Mesendoderm (in vitro differentiated cells): ENCODE measurements at regions not wholly inside any gene's neighbourhood (a gene's known extent, or its start where the extent isn't known, plus 50 kb on each side); places are given as distances from the start of the nearest gene placed in this dataset.

ENCODE experiments used
- DNase-seq: peaks from one replicate; pipeline ENCODE4 v3.0.0; 2013
- H2AK5ac ChIP-seq: 2 replicates; pipeline ENCODE4 v1.6.1; 2013; ENCODE audit warnings: low read length, inconsistent platforms
- H2BK120ac ChIP-seq: 2 replicates; pipeline ENCODE4 v1.6.1; 2013; ENCODE audit warnings: low read depth, mild to moderate bottlenecking, low read length, moderate library complexity, mixed read lengths
- H2BK15ac ChIP-seq: replicated peaks from 2 replicates; pipeline ENCODE4 v1.6.1; 2013; ENCODE audit warnings: low read depth, mild to moderate bottlenecking, moderate library complexity
- H2BK5ac ChIP-seq: 2 replicates; pipeline ENCODE4 v1.6.1; 2013; ENCODE audit warnings: low read length, inconsistent platforms
- H3K18ac ChIP-seq: 2 replicates; pipeline ENCODE4 v1.6.1; 2013; ENCODE audit warnings: mild to moderate bottlenecking, low read length, mixed read lengths
- H3K23ac ChIP-seq: one replicate; pipeline ENCODE4 v1.6.1; 2013; ENCODE audit warnings: low read length
- H3K27ac ChIP-seq: 2 replicates; pipeline ENCODE4 v1.5.1; 2013; ENCODE audit warnings: low read depth, mild to moderate bottlenecking, inconsistent platforms, low read length, moderate library complexity
- H3K27me3 ChIP-seq: 2 replicates; pipeline ENCODE4 v1.6.1; 2013; ENCODE audit warnings: low read length, control low read depth, mild to moderate bottlenecking, inconsistent platforms; ENCODE audit not compliant: insufficient read depth, poor library complexity
- H3K36me3 ChIP-seq: 2 replicates; pipeline ENCODE4 v1.6.1; 2013; ENCODE audit warnings: low read length, inconsistent platforms; ENCODE audit not compliant: control insufficient read depth, insufficient read depth
- H3K4ac ChIP-seq: one replicate; pipeline ENCODE4 v1.6.1; 2013; ENCODE audit warnings: low read depth, mild to moderate bottlenecking, low read length, moderate library complexity
- H3K4me1 ChIP-seq: 2 replicates; pipeline ENCODE4 v1.6.1; 2013; ENCODE audit warnings: low read depth, low read length, inconsistent platforms; ENCODE audit not compliant: control insufficient read depth
- H3K4me2 ChIP-seq: 2 replicates; pipeline ENCODE4 v1.6.1; 2013; ENCODE audit warnings: low read length
- H3K4me3 ChIP-seq: 2 replicates; pipeline ENCODE4 v1.5.1; 2013; ENCODE audit warnings: mild to moderate bottlenecking, low read length
- H3K56ac ChIP-seq: one replicate; pipeline ENCODE4 v1.6.1; 2013; ENCODE audit warnings: low read length
- H3K79me1 ChIP-seq: 2 replicates; pipeline ENCODE4 v1.6.1; 2013; ENCODE audit warnings: low read length, inconsistent platforms
- H3K79me2 ChIP-seq: 2 replicates; pipeline ENCODE4 v1.6.1; 2013; ENCODE audit warnings: mild to moderate bottlenecking, low read length; ENCODE audit not compliant: control insufficient read depth, insufficient read depth
- H3K9ac ChIP-seq: 2 replicates; pipeline ENCODE4 v1.6.1; 2013; ENCODE audit warnings: low read length, inconsistent platforms
- H4K5ac ChIP-seq: one replicate; pipeline ENCODE4 v1.6.1; 2013; ENCODE audit warnings: low read length
- H4K8ac ChIP-seq: one replicate; pipeline ENCODE4 v1.6.1; 2013; ENCODE audit warnings: low read depth, mild to moderate bottlenecking, control low read depth, low read length, moderate library complexity
- WGBS: extraction: QIAGEN DNeasy Blood & Tissue Kit; methylation state at CpG from one replicate; pipeline ENCODE4 v1.1.7; 2013; ENCODE audit warnings: low lambda C conversion rate, missing lambda C conversion rate; ENCODE audit not compliant: insufficient coverage; ENCODE audit errors: extremely low coverage; 5-methylcytosine and 5-hydroxymethylcytosine counted together

- Histone ChIP-seq H3K79me1 (no peaks in the 10 kb centered on the region), H2BK15ac (no peak overlapping the region), H2BK5ac (no peak overlapping the region), H3K79me2 (no peaks in the 10 kb centered on the region), H2AK5ac (no peak overlapping the region), H3K4me3 (no peak overlapping the region), H3K9ac (no peak overlapping the region), H3K27ac (no peak overlapping the region), H3K4me2 (no peak overlapping the region), H3K36me3 (peaks cover 1% of the 10 kb centered on the region), H3K18ac (no peak overlapping the region), H3K27me3 (no peaks in the 10 kb centered on the region), H2BK120ac (no peak overlapping the region), H3K56ac (no peak overlapping the region), H3K4me1 (no peaks in the 10 kb centered on the region), H3K4ac (no peak overlapping the region), H4K5ac (no peak overlapping the region), H3K23ac (no peak overlapping the region), H4K8ac (no peak overlapping the region)
- DNase-seq: no peak
- no CpG with 5 or more reads among the region's 5 CpGs for WGBS
These were observed 346.7 kb downstream of the TRIML1 start for GRCh38 chr4:188485906-188486305.

- Histone ChIP-seq H3K36me3 (no peaks in the 10 kb centered on the region), H4K5ac (no peak overlapping the region), H3K79me1 (no peaks in the 10 kb centered on the region), H3K4me1 (no peaks in the 10 kb centered on the region), H2AK5ac (no peak overlapping the region), H4K8ac (no peak overlapping the region), H3K23ac (no peak overlapping the region), H2BK120ac (no peak overlapping the region), H3K9ac (no peak overlapping the region), H3K27me3 (no peaks in the 10 kb centered on the region), H2BK15ac (no peak overlapping the region), H3K4me3 (no peak overlapping the region), H3K27ac (no peak overlapping the region), H3K4ac (no peak overlapping the region), H3K56ac (no peak overlapping the region), H3K18ac (no peak overlapping the region), H3K4me2 (no peak overlapping the region), H3K79me2 (no peaks in the 10 kb centered on the region), H2BK5ac (no peak overlapping the region)
- WGBS: no CpG with 5 or more reads among the region's 6 CpGs
- DNase-seq: no peak
These were observed 353.6 kb downstream of the TRIML1 start for GRCh38 chr4:188492886-188493285.

GRCh38 chr4:188495169-188495568, 355.9 kb downstream of the TRIML1 start:
- Histone ChIP-seq H3K4me1 (no peaks in the 10 kb centered on the region), H2BK5ac (no peak overlapping the region), H4K8ac (no peak overlapping the region), H3K4ac (no peak overlapping the region), H3K27ac (no peak overlapping the region), H3K18ac (no peak overlapping the region), H3K36me3 (no peaks in the 10 kb centered on the region), H3K79me1 (no peaks in the 10 kb centered on the region), H2BK15ac (no peak overlapping the region), H3K4me2 (no peak overlapping the region), H3K79me2 (no peaks in the 10 kb centered on the region), H3K56ac (no peak overlapping the region), H3K23ac (no peak overlapping the region), H4K5ac (no peak overlapping the region), H3K27me3 (no peaks in the 10 kb centered on the region), H2AK5ac (no peak overlapping the region), H3K9ac (no peak overlapping the region), H2BK120ac (no peak overlapping the region), H3K4me3 (no peak overlapping the region)
- no CpG with 5 or more reads among the region's 2 CpGs for WGBS
- no peak for DNase-seq

- Histone ChIP-seq H3K23ac (no peak overlapping the region), H3K9ac (no peak overlapping the region), H3K79me2 (no peaks in the 10 kb centered on the region), H4K8ac (no peak overlapping the region), H3K4me1 (no peaks in the 10 kb centered on the region), H3K79me1 (no peaks in the 10 kb centered on the region), H3K27ac (no peak overlapping the region), H3K36me3 (no peaks in the 10 kb centered on the region), H3K4me3 (no peak overlapping the region), H3K4ac (no peak overlapping the region), H3K56ac (no peak overlapping the region), H2BK120ac (no peak overlapping the region), H2BK15ac (no peak overlapping the region), H2BK5ac (no peak overlapping the region), H3K18ac (no peak overlapping the region), H3K27me3 (no peaks in the 10 kb centered on the region), H2AK5ac (no peak overlapping the region), H4K5ac (no peak overlapping the region), H3K4me2 (no peak overlapping the region)
- DNase-seq: no peak
These were observed 372.2 kb downstream of the TRIML1 start for GRCh38 chr4:188511431-188511830.

DNA sequence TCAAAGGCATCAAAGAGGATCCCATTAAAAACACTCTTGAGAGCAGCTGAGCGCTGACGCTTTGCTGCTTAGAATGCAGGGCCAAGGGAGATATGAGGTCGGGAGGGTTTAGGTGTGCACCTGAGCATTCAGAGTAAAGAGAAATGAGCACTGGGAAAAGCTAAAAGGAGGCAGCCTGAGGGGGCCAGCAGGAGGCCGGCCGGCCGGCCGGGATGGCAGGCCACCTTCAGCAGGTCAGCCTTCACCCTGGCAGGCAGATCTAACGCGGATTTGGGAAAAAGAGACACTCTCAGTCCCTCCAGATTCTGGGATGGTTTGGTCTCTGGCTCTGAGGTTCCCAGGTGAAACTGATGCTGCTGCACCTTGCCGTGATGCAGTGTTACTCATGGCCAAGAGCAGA, 393.5 kb downstream of the TRIML1 start:
- H2BK5ac ChIP-seq: no peak overlapping the region
- no peak overlapping the region for H2BK120ac ChIP-seq
- H3K4me3 ChIP-seq: no peak overlapping the region
- no peak overlapping the region for H4K8ac ChIP-seq
- H3K56ac ChIP-seq: no peak overlapping the region
- no peaks in the 10 kb centered on the region for H3K79me1 ChIP-seq
- H3K9ac ChIP-seq: no peak overlapping the region
- no CpG with 5 or more reads among the region's 10 CpGs for WGBS
- no peak overlapping the region for H3K4me2 ChIP-seq
- no peaks in the 10 kb centered on the region for H3K4me1 ChIP-seq
- H2BK15ac ChIP-seq: no peak overlapping the region
- H4K5ac ChIP-seq: no peak overlapping the region
- H3K4ac ChIP-seq: no peak overlapping the region
- H3K27me3 ChIP-seq: no peaks in the 10 kb centered on the region
- H2AK5ac ChIP-seq: no peak overlapping the region
- H3K27ac ChIP-seq: no peak overlapping the region
- H3K79me2 ChIP-seq: no peaks in the 10 kb centered on the region
- H3K18ac ChIP-seq: no peak overlapping the region
- no peak for DNase-seq
- H3K23ac ChIP-seq: no peak overlapping the region
- H3K36me3 ChIP-seq: no peaks in the 10 kb centered on the region

DNA sequence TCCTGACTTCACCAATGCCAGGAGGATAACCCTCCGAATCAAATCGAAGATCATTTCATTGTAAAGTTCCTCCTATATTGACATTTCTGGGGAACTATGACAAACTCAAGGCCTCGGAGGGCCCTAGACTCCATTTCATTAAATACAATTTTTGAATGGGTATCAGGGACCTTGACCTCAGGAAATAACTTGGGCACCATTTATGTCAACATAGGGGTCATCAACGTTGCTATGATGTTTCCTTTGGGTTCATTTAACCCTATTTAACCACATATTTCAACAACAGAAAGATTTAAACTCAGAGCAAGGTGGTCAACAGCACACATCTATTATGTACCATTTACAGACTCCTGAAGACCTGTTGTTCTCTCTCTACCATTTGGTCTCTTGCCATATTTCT, 395.1 kb downstream of the TRIML1 start:
- no CpG with 5 or more reads among the region's 4 CpGs for WGBS
- H2AK5ac ChIP-seq: no peak overlapping the region
- H3K4me1 ChIP-seq: no peaks in the 10 kb centered on the region
- no peaks in the 10 kb centered on the region for H3K36me3 ChIP-seq
- no peak overlapping the region for H3K9ac ChIP-seq
- H4K5ac ChIP-seq: no peak overlapping the region
- H3K56ac ChIP-seq: no peak overlapping the region
- H3K27me3 ChIP-seq: no peaks in the 10 kb centered on the region
- no peak overlapping the region for H4K8ac ChIP-seq
- no peak overlapping the region for H2BK5ac ChIP-seq
- H3K79me2 ChIP-seq: no peaks in the 10 kb centered on the region
- H3K4me3 ChIP-seq: no peak overlapping the region
- no peak overlapping the region for H3K18ac ChIP-seq
- H3K4me2 ChIP-seq: no peak overlapping the region
- no peak overlapping the region for H2BK15ac ChIP-seq
- H3K27ac ChIP-seq: no peak overlapping the region
- no peak overlapping the region for H2BK120ac ChIP-seq
- H3K79me1 ChIP-seq: no peaks in the 10 kb centered on the region
- no peak overlapping the region for H3K4ac ChIP-seq
- no peak overlapping the region for H3K23ac ChIP-seq
- DNase-seq: no peak
